Esophagus muscularis mucosa (tissue), 3 donors: ENCODE measurements at regions not wholly inside any gene's neighbourhood (a gene's known extent, or its start where the extent isn't known, plus 50 kb on each side); places are given as distances from the start of the nearest gene placed in this dataset.

Experiments used
- POLR2A ChIP-seq: fragments of 450-650 bp; IDR thresholded peaks from one replicate; pipeline ENCODE4 v1.6.1; 2017; ENCODE audit warnings: antibody characterized with exemption, moderate library complexity, mild to moderate bottlenecking, low read depth
- TF ChIP-seq, protein P1 (sequence below), 3 experiments: fragments of 200-600 bp in 2 of 3; fragments of 450-650 bp in 1 of 3; sonication (generic) in 2 of 3; IDR thresholded peaks; one replicate each; pipeline ENCODE4 v1.5.1; 2017 to 2019; ENCODE audit warnings: antibody characterized with exemption in 3 of 3, mild to moderate bottlenecking in 2 of 3, moderate library complexity in 1 of 3

DNA sequence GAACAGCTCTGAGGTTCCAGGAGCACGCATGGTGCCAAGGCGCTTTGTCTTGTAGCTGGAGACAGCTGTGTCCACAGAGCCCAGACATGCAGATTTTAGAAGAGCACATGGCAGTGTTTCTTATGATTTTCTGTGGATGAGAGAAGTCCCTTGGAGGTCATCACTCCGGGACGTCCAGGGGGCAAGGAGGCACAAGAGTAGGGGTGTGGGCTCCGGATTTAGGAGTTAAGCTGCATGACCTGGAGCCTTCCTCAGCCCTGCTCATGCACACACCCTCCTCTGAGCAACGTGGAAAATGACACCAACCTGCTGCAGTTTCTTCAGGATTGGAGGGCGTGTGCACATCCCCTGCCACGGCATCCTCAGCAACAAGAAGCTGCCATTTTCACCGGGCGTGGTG is 1286.7 kb downstream of the TBC1D22A start:
- TF ChIP-seq, protein P1, sequence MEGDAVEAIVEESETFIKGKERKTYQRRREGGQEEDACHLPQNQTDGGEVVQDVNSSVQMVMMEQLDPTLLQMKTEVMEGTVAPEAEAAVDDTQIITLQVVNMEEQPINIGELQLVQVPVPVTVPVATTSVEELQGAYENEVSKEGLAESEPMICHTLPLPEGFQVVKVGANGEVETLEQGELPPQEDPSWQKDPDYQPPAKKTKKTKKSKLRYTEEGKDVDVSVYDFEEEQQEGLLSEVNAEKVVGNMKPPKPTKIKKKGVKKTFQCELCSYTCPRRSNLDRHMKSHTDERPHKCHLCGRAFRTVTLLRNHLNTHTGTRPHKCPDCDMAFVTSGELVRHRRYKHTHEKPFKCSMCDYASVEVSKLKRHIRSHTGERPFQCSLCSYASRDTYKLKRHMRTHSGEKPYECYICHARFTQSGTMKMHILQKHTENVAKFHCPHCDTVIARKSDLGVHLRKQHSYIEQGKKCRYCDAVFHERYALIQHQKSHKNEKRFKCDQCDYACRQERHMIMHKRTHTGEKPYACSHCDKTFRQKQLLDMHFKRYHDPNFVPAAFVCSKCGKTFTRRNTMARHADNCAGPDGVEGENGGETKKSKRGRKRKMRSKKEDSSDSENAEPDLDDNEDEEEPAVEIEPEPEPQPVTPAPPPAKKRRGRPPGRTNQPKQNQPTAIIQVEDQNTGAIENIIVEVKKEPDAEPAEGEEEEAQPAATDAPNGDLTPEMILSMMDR (IDR thresholded peaks at IDR 0.05), result no peak
- no peak for TF ChIP-seq POLR2A
